ENCODE measurements at regions not wholly inside any gene's neighbourhood (a gene's known extent, or its start where the extent isn't known, plus 50 kb on each side); places are given as distances from the start of the nearest gene placed in this dataset.
"Not testable (repeated sequence)": the region's sequence is repeated elsewhere in the genome, so short reads cannot be mapped to it uniquely, and the experiment has no call there.

DNA sequence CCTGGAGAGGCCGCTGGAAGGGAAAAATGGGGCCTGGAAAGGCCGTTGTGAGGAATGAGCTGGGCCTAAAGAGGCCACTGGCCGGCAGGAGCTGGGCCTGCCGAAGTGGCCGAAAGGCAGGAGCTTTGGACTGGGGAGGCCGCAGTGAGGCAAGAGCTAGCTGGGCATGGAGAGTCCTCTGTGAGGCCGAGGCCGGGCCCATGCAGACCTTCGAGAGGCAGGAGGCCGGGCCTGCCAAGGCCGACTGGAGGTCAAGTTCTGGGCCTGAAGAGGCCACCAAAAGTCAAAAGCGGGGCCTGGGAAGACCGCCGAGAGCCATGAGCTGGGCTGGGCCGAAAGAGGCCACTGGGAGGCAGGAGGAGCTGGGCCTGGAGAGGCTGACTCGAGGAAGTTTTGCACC lies 71.6 kb upstream of the COBL start:
- H3K4me3 ChIP-seq (ENCODE audit: low read depth, low read length); DNase-seq (ENCODE audit: low read depth): not testable (repeated sequence)

DNA sequence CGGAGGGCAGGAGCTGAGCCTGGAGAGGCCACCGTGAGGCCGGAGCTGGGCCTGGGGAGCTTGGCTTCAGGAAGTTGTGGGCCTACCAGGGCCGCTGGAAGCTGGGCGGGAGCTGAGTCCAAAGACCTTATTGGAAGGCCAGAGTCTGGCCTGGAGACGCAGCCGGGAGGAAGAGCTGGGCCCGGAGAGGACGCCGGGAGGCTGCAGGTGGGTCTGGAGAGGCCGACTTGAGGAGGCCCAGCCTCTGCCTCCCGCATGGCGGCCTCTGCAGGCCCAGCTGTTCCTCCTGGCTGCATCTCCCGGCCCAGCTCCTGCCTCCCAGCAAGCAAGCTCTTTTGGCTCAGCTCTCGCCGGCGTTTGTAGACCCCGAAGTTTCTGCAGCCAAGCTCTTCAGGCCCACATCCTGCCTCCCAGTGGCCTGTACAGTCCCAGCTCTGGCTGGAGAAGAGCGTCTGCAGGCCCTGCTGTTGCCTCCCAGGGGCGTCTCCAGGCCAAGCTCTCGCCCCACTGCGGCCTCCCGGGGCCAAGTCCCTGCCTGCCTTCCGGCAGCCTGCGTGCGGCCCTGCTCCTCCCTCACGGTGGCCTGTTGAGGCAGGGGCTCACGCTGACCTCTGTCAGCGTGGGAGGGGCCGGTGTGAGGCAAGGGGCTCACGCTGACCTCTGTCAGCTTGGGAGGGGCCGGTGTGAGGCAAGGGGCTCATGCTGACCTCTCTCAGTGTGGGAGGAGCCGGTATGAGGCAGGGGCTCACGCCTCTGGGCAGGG lies 70.4 kb upstream of the COBL start:
- DNase-seq (ENCODE audit: low read depth); H3K4me3 ChIP-seq (ENCODE audit: low read depth, low read length): not testable (repeated sequence)

DNA sequence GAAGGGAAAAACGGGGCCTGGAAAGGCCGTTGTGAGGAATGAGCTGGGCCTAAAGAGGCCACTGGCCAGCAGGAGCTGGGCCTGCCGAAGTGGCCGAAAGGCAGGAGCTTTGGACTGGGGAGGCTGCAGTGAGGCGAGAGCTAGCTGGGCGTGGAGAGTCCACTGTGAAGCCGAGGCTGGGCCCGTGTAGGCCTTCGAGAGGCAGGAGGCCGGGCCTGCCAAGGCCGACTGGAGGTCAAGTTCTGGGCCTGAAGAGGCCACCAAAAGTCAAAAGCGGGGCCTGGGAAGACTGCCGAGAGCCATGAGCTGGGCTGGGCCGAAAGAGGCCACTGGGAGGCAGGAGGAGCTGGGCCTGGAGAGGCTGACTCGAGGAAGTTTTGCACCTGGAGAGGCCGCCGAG lies 69.6 kb upstream of the COBL start:
- H3K4me3 ChIP-seq (ENCODE audit: low read depth, low read length); DNase-seq (ENCODE audit: low read depth): not testable (repeated sequence)

DNA sequence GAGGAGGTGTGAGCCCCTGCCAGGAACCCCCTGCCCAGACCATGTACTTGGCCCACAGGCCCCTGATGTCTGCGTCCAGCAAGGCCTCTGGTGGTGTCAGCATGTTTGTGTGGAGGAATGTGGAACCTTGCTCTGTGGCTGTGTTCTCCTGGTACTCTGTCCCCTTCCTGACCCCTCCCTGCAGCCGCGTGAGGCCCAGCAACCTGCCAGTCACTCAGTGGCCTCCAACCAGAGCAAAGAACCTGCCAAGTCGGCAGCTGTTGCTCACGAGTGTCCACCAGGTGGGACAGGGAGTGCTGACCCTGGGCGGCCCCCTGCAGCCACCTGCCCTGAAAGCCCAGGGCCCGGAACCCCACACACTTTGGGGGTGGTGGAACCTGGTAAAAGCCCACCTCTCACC lies 65.6 kb upstream of the COBL start:
- not testable (repeated sequence) for DNase-seq (ENCODE audit: low read depth); H3K4me3 ChIP-seq (ENCODE audit: low read depth, low read length)

DNA sequence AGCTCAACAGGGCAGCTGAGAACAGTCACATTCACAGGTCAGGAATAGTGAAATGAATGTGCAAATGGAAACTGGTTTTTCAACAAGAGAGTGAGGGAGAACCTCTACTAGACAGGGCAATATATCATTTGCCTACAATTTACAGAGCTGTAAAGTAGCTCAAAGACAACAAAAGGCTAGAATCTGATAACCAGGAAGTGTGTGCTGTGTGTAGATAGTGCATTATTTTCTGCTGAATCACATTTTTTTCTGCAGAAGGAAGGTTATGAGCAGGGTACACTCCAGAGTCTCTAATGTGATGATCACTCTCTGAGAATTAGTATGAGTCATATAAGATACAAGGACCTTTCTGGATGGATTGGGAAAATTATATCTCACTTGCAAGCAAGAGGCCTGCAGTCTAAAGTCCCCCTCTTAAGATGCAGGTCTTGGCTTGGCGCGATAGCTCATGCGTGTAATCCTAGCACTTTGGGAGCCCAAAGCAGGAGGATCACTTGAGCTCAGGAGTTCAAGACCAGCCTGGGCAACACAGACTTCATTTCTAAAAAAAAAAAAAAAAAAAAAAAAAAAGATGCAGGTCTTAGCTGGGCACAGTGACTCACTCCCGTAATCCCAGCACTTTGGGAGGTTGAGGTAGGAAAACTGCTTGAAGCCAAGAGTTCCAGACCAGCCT lies 59.9 kb upstream of the COBL start:
- TF ChIP-seq, protein P1, sequence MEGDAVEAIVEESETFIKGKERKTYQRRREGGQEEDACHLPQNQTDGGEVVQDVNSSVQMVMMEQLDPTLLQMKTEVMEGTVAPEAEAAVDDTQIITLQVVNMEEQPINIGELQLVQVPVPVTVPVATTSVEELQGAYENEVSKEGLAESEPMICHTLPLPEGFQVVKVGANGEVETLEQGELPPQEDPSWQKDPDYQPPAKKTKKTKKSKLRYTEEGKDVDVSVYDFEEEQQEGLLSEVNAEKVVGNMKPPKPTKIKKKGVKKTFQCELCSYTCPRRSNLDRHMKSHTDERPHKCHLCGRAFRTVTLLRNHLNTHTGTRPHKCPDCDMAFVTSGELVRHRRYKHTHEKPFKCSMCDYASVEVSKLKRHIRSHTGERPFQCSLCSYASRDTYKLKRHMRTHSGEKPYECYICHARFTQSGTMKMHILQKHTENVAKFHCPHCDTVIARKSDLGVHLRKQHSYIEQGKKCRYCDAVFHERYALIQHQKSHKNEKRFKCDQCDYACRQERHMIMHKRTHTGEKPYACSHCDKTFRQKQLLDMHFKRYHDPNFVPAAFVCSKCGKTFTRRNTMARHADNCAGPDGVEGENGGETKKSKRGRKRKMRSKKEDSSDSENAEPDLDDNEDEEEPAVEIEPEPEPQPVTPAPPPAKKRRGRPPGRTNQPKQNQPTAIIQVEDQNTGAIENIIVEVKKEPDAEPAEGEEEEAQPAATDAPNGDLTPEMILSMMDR (IDR thresholded peaks at IDR 0.05; ENCODE audit: low read depth, low read length, missing control alignments), result no peak
- DNase-seq (ENCODE audit: low read depth), result no peak
- H3K4me3 ChIP-seq (ENCODE audit: low read depth, low read length), result no peak overlapping the region

DNA sequence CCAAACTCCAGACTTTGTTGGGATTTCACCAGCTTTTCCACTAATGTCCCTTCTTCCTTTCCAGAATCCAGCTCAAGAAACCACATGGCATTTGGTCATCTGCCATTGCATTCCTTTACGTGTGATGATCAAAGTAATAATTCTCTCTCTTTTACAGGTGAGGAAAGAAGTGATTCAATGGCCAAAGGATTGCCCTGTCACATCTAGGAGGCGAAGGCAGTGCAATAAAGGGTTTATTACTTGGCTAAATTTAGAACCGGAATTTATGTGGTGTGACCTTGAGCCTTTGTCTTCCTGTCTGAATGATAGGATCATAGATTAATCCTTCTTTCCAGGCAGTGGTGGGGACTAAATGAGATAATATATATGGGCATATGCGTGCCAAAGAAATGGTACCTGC lies 58.3 kb upstream of the COBL start:
- TF ChIP-seq, protein P1 (IDR thresholded peaks at IDR 0.05; ENCODE audit: low read depth, low read length, missing control alignments), result no peak
- no peak overlapping the region for H3K4me3 ChIP-seq (ENCODE audit: low read depth, low read length)
- no peak for DNase-seq (ENCODE audit: low read depth)

DNA sequence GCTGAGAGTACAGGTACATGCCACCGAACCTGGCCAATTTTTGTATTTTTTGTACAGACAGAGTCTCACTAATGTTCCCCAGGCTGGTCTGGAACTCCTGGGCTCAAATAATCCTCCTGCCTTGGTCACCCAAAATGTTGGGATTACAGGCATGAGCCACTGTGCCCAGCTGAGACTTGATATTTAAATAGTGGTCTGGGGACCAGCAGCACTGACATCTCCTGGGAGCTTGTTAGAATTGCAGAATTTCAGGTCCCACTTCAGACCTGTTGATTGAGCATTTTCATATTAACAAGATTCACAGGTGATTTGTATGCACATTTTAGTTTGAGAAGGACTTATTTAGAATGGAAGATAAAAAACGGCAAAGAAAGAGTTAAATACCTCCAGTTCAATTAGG lies 57.0 kb upstream of the COBL start:
- not testable (repeated sequence) for DNase-seq (ENCODE audit: low read depth); H3K4me3 ChIP-seq (ENCODE audit: low read depth, low read length)

DNA sequence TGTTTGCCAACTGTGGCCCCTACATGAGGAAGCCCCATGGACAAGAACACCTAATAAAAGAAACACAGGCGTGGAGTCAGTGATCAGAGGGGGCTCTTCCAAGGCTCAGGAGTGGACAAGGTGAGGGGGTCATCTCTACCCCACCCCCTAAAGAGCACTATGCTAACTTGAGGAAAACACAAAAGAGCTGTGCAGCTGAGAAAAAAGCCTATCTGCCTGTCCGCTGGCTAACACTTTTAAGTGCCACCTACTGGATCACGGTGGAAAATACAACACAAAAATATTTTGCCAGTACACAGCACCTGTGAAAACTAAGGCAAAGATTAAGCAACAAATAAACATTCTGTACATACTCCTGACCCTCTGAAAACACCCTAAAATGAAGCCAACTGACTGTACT lies 53.1 kb upstream of the COBL start:
- no peak overlapping the region for H3K4me3 ChIP-seq (ENCODE audit: low read depth, low read length)
- no peak for DNase-seq (ENCODE audit: low read depth)
- TF ChIP-seq, protein P1 (IDR thresholded peaks at IDR 0.05; ENCODE audit: low read depth, low read length, missing control alignments), result peak; percentile 42

DNA sequence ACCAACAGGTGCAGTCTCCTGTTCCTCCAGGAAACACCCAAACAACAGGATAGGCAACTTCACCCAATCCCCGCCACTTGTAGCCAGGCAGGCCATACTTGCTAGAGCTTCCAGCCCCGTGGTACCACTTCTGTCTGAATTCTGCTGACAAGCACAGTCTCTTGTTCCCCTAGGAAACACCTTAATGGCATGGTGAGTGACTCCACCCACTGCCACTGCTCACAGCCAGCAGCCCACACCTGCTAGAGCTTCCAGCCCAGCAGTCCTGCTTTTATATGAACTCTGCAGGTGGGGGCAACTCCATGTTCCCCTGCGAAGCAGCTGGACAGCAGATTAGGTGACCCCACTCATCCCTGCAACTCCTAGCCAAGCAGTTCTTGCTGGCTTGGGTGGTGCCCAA lies 52.6 kb upstream of the COBL start:
- not testable (repeated sequence) for DNase-seq (ENCODE audit: low read depth); H3K4me3 ChIP-seq (ENCODE audit: low read depth, low read length)

DNA sequence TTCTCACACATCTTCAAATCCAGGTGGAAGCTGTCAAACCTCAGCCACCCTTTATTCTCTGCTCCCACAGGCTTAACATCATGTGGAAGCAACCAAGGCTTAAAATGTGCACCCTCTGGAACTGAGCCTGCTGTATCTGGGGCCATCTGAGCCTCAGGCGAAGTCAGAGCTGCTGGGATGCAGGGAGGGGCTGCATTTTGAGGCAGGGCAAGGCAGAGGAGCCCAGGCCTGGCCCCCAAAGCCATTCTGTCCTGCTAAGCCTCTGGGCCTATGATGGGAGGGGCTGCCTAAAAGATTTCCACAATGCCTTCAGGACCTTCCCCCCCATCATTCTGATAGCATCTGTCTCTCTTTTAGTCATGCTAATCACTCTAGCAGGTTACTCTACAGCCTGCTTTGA lies 51.7 kb upstream of the COBL start:
- DNase-seq (ENCODE audit: low read depth), result no peak
- no peak overlapping the region for H3K4me3 ChIP-seq (ENCODE audit: low read depth, low read length)
- TF ChIP-seq, protein P1 (IDR thresholded peaks at IDR 0.05; ENCODE audit: low read depth, low read length, missing control alignments), result no peak
